GM19372 (cell line): ENCODE measurements at regions not wholly inside any gene's neighbourhood (a gene's known extent, or its start where the extent isn't known, plus 50 kb on each side); places are given as distances from the start of the nearest gene placed in this dataset.

Source experiments
- ATAC-seq: cut with Tn5 transposase; IDR thresholded peaks from one replicate; pipeline ENCODE4 v1.9.1; 2021; ENCODE audit warnings: mild to moderate bottlenecking, low read depth, moderate library complexity; ENCODE audit not compliant: unreplicated experiment

GRCh38 chr7:25314094-25314730, 85.9 kb upstream of the NPVF start:
- ATAC-seq, result no peak

DNA sequence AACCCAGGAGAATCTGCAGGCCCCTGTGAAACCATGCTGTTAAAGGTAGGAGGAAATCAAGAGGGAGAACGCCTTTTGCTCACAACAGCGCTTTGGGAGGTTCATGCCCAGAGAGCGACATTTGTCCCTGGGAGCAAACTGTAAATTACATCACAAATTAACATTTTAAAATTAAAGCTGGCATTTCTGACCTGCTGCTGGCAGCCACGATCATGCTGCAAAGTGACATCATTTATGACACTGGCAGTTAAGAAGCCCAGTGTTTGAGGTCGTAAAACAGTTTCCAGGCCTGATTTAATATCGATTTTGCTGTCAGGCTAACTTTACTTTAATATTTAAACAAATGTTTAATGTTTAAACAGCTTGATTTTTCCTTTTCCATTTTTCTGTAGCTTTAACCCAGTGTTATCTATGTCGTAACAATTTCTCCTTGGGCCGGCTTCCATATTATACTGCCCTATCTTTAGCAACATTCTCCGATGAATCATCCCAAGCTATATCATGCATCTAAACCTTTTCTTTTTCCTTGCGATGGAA, 86.5 kb upstream of the NPVF start:
- ATAC-seq, result no peak

DNA sequence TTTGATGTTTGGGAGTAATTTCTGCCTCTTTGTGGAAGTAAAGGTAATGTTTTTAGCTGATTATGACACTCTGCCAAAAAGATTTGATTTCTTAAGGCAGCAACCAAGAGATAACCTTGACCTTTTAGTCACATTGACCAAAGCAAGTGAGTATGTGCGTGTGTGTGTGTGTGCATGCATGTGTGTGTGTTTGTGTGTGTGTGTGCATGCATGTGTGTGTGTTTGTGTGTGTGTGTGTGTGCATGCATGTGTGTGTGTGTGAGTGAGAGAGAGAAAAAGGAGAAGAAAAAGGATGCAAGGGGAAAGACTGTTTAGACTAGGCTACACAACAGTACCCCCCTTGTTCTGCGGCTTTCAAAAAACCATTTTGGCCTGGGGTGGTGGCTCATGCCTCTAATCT, 88.1 kb upstream of the NPVF start:
- ATAC-seq, result no peak

DNA sequence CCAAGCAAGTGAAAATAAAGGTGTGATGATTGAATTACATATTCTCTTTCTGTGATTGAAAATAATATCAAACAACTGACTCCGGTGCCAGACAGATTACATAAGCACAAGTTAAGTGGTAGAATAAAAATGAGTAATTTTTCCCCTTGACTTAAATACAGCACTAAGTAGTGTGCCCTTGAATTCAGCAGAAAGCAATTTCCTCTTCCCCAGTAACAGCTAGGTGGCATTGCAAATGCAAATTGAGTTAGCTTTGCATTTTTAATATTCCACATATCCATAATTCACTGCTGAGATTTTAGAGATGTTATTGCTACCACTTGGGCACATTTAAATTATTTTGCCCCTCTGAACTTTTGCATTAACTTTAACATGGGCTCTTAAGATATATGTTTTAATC, 89.8 kb upstream of the NPVF start:
- no peak for ATAC-seq

GRCh38 chr7:25319707-25320106, 91.4 kb upstream of the NPVF start:
- ATAC-seq, result no peak

DNA sequence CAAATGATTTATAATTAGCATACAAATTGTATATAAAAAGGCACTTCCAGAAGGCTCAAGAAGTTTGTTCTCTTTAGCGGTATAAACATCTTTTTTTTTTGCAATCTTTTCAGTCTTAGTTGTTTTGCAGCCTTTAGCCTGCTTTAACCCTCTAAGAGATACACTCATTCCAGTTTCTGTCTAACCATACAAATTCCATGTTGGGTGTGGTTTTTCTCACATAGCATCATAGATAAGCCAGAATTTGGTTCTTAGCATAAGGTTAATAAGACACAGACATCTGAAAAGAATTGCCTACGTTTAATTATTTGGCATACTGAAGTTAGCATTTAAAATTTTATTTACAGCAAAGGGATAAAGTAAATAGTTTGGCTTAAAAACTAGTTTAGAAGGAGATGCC, 92.5 kb upstream of the NPVF start:
- no peak for ATAC-seq

DNA sequence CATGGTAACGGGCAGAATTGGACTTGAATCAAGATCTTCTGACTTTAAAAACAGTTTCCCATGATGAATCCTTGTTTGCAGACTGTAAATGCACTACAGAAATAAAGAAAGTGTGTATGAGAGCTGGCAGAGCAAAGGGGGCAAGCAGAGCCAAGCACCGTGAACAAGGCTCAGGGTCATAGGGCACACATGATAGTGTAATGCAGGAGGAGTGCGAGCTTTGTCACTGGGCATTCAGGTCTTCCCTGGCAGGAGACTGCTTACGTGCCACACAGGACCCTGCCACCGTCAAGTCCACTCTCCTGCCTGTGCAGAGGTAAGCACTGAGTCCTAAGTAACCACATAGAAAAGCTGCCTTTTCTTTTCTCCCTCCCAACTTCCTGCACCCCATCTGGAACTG, 93.1 kb upstream of the NPVF start:
- no peak for ATAC-seq

- no peak for ATAC-seq
These were observed 94.2 kb upstream of the NPVF start for GRCh38 chr7:25322473-25322872.

- no peak for ATAC-seq
These were observed 97.0 kb upstream of the NPVF start for GRCh38 chr7:25325186-25325757.

DNA sequence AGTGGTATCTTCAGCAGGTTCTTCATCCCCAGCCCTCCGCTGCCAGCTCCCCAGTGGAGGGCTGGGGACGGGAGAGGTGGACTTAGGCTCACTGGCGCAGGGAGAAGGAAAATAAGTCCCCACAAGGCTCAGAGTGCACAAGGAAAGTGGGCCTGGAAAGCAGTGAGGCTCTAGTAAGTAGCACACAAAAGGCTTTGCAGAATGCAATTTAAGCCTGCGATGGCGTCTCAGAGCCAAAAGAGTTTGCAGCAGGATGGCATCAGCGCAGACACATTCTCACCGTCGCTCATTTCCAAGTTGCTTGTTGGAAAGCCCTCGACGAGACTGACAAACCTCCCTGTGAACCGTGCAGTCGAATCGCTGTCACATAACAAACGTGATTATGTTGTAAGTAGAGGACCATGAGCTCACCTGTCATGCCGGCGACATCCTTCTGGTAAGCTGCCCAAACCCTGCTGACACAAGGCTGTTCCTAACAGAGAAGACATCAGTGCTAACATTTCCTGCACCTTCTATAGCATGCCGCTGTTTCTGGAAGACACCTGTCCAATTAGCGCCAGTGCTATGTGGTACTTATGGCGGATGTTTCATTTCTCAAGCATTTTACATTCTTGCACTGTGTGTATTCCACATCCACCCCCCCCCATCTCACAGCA, 98.3 kb upstream of the NPVF start:
- ATAC-seq, result no peak

GRCh38 chr7:25329815-25330214, 101.5 kb upstream of the NPVF start:
- no peak for ATAC-seq

DNA sequence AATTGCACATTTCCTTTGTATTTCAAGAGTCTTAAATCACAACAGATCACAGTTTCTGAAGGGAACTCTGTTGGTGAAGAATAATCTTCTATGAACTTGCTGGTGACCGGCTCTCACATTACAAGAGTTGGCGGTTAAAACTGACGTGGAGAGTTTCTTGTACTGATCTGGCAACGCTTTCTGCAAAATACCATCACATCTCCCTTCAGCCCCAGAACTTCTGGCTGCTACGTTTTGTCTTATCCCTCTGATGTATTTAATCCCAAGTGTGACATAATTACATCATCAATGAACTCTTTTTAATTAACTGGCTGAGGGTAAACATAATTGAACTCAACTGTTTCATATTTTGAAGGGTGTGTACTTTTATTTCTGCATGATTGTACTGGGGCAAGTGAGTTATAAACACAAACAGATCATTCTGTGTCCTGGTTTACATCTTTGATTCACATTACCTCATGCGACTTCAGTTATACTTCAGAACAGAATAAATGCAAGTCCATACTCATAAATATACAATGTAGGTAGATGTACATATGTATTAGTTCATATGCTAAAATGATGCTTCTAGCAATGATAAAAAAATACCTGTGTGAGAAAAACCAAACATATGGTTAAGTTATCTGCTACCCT, 105.1 kb upstream of the NPVF start:
- no peak for ATAC-seq

GRCh38 chr7:25347360-25348066, 119.2 kb upstream of the NPVF start:
- ATAC-seq, result no peak

GRCh38 chr7:25348104-25348503, 119.8 kb upstream of the NPVF start:
- no peak for ATAC-seq

GRCh38 chr7:25349283-25350017, 121.2 kb upstream of the NPVF start:
- ATAC-seq, result no peak

GRCh38 chr7:25350041-25350440, 121.8 kb upstream of the NPVF start:
- ATAC-seq, result no peak

DNA sequence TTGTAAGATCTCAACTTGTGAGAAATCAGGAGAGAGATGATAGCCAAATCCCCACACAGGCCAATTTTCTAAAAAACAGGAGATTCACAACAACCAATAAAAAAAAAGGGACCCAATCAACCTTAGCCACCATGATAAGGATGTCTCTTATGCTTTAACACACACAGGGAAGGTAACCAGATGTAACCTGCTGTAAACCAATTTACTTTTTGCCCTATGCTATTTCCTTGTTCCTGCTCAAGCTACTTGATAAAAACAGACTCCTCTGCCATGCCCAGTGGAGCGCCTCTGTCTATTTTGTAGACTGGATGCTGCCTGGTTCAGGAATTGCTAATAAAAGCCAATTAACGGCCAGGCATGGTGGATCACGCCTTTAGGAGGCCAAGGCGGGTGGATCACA, 123.5 kb upstream of the NPVF start:
- ATAC-seq, result no peak

GRCh38 chr7:25353196-25353595, 124.9 kb upstream of the NPVF start:
- no peak for ATAC-seq

DNA sequence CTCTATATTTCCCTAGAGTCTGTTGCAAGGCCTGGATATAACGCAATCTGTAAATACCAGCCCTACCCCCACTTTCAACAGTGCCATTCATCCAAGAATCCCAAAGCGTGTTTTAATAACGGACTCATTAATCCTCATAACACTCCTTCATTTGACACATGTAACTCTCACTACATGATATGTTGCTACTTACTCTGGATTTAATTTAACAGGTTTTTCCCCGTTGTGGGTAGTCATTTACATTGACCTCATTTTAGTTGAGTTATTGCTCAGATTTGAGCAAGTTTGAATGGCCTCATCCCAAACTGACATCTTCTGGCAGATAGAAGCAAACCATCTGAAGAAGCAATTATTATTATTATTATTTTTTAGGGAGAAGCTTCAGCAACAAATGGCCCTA, 125.4 kb upstream of the NPVF start:
- no peak for ATAC-seq

GRCh38 chr7:25356534-25357151, 128.4 kb upstream of the NPVF start:
- ATAC-seq, result no peak
